AG09309 (cell line): ENCODE measurements at regions not wholly inside any gene's neighbourhood (a gene's known extent, or its start where the extent isn't known, plus 50 kb on each side); places are given as distances from the start of the nearest gene placed in this dataset.
"Not testable (repeated sequence)": the region's sequence is repeated elsewhere in the genome, so short reads cannot be mapped to it uniquely, and the experiment has no call there.

Source experiments
- DNase-seq: peaks from one replicate; pipeline ENCODE4 v3.0.0-alpha.2; 2010; ENCODE audit warnings: low read depth
- H3K4me3 ChIP-seq: 2 replicates; pipeline ENCODE4 v1.5.1; 2011; ENCODE audit warnings: mild to moderate bottlenecking, low read depth, low read length, moderate library complexity; ENCODE audit not compliant: control insufficient read depth
- CTCF ChIP-seq: IDR thresholded peaks from 2 replicates; pipeline ENCODE4 v1.5.1; 2011; ENCODE audit warnings: mild to moderate bottlenecking, low read depth, low read length, inconsistent platforms; ENCODE audit not compliant: insufficient read depth, control insufficient read depth; ENCODE audit errors: missing control alignments

- TF ChIP-seq CTCF: no peak
- no peak for DNase-seq
- H3K4me3 ChIP-seq: no peak overlapping the region
These were observed 307.8 kb upstream of the USP24 start for GRCh38 chr1:55522982-55523381.

- DNase-seq: no peak
- no peak for TF ChIP-seq CTCF
These were observed 307.3 kb upstream of the USP24 start for GRCh38 chr1:55522353-55522903.

GRCh38 chr1:55520861-55521260 lies 305.7 kb upstream of the USP24 start:
- no peak overlapping the region for H3K4me3 ChIP-seq
- TF ChIP-seq CTCF: no peak
- DNase-seq: no peak

More at GRCh38 chr1:55522353-55522903, 307.3 kb upstream of the USP24 start:
- H3K4me3 ChIP-seq: no peak overlapping the region

GRCh38 chr1:55519937-55520683 lies 304.9 kb upstream of the USP24 start:
- no peak overlapping the region for H3K4me3 ChIP-seq
- TF ChIP-seq CTCF: no peak

GRCh38 chr1:55519276-55519675 lies 304.1 kb upstream of the USP24 start:
- no peak overlapping the region for H3K4me3 ChIP-seq
- TF ChIP-seq CTCF: no peak
- DNase-seq: no peak

More at GRCh38 chr1:55519937-55520683, 304.9 kb upstream of the USP24 start:
- no peak for DNase-seq

GRCh38 chr1:55517036-55517435 lies 301.9 kb upstream of the USP24 start:
- no peak for TF ChIP-seq CTCF
- H3K4me3 ChIP-seq: no peak overlapping the region
- DNase-seq: no peak

GRCh38 chr1:55514571-55514970 lies 299.4 kb upstream of the USP24 start:
- H3K4me3 ChIP-seq, DNase-seq: not testable (repeated sequence)
